ENCODE measurements at regions not wholly inside any gene's neighbourhood (a gene's known extent, or its start where the extent isn't known, plus 50 kb on each side); places are given as distances from the start of the nearest gene placed in this dataset.

DNA sequence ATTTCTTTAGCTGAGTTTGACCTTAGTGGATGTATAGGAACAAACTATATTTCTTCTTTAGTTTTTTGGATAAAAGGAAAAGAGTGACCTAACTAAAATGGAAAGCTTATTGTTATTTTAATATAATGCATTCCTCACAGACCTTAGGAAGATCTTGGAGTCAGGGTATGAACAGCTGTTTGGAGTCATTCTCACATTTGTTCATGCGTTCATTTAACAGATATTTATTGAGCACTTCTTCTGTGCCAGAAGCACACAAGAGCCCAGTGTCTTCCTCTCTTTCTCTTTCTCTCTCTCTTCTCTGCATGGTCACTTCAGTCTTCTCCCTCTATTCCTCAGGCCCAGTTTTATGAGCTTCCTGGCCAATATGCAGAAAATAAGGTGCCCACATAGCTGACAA, 744.0 kb upstream of the MAP3K7 start:
- DNase-seq (ENCODE audit: extremely low spot score, insufficient read length, low read depth) (no peak), FAIRE-seq (no peak)

DNA sequence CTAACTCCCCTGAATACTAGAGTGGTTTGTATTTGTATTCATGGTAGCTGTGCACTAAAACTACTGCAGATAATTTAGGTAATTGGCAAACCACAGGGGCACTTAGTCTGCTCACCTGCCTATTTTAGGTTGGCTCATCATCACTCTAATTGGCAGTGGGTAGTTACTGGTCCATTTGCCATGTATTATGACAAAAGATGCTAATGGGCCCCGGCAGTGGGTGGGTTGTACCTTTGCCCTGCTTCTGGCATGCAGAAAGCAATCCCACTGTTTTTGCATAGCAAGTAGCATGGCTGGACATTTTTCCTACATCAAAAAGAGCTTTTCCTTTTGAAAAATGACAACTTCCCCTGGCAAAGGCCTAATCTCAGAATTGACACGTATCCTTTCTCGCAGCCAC, 741.4 kb upstream of the MAP3K7 start:
- DNase-seq (ENCODE audit: extremely low spot score, insufficient read length, low read depth) (no peak), FAIRE-seq (no peak)

GRCh38 chr6:91324711-91325110, 737.8 kb upstream of the MAP3K7 start:
- FAIRE-seq, result no peak
- DNase-seq (ENCODE audit: extremely low spot score, insufficient read length, low read depth), result no peak

DNA sequence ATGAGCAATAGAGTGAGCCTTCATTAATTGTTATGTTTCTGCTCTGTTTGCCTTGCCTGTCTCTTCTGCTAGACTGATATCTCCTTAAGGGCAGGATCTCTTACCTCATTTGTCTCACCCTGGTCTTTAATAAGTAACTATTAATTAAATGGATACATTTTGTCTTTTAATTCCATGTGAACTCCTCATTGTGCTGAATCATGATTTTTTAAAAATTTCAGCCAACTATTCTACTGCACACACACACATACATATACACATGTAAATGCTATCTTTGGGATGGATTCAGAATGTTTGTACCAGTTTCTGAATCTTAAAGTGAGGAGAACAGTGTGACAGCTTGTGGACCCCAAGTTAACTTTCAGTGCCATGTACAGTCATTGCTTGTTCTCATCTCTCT, 731.1 kb upstream of the MAP3K7 start:
- DNase-seq (ENCODE audit: extremely low spot score, insufficient read length, low read depth) (no peak), FAIRE-seq (no peak)

- no peak for DNase-seq (ENCODE audit: extremely low spot score, insufficient read length, low read depth)
Observed at GRCh38 chr6:91317247-91317835, 730.5 kb upstream of the MAP3K7 start.

GRCh38 chr6:91310178-91310577, 723.3 kb upstream of the MAP3K7 start:
- FAIRE-seq (no peak), DNase-seq (ENCODE audit: extremely low spot score, insufficient read length, low read depth) (no peak)

More at GRCh38 chr6:91317247-91317835, 730.5 kb upstream of the MAP3K7 start:
- no peak for FAIRE-seq

DNA sequence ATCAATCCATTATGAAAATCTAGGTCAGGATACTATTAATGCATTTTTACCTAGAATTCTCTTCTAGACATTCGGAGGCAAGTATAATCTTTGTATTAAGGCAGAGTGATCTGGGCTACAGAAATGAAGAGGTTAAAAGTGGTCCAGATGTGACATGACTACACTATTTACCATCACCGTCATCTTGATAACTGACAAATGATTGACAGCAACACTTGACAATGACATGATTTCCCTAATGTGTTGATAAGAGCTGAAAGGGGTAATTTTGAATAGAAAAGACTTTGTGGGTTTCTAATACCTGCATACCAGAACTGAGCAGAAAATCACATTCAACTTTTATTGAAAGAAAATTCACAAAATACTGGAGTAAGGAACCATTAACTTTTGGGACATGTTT, 718.9 kb upstream of the MAP3K7 start:
- DNase-seq (ENCODE audit: extremely low spot score, insufficient read length, low read depth) (no peak), FAIRE-seq (no peak)

DNA sequence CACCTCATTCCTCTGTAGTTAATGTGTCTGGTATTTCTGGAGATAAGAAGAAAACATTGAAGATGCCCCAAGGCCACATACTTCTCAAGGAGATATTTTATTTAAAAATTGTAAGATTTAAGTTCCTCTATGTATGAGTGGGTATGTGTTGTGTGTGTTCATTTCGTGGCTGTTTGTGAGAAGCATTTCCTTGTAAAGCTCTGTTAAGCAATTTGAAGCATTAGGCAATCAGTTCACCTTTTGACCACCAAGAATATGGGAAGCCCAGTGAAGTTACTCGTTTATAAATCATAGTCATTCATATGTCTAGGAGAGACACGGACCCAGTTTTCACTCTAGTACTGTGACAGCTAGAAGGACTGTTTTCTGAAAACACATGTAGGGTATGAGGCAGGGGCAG, 717.6 kb upstream of the MAP3K7 start:
- DNase-seq (ENCODE audit: extremely low spot score, insufficient read length, low read depth) (no peak), FAIRE-seq (no peak)

DNA sequence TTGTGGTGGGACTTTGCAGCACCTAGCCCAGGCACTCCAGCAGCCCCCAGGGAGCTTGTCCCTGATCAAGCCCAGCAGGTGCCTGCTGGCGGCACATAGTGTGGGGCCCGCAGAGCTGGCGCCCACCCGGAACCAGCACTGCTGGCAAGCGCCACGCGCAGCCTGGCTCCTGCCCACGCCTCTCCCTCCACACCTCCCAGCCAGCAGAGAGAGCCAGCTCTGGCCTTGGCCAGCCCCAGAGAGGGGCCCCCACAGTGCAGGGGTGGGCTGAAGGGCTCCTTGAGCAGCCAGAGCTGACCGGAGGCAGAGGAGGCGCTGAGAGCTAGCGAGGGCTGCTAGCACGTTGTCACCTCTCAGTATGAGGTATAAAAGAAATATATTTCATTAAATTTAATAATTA, 716.5 kb upstream of the MAP3K7 start:
- no peak for FAIRE-seq
- no peak for DNase-seq (ENCODE audit: extremely low spot score, insufficient read length, low read depth)

DNA sequence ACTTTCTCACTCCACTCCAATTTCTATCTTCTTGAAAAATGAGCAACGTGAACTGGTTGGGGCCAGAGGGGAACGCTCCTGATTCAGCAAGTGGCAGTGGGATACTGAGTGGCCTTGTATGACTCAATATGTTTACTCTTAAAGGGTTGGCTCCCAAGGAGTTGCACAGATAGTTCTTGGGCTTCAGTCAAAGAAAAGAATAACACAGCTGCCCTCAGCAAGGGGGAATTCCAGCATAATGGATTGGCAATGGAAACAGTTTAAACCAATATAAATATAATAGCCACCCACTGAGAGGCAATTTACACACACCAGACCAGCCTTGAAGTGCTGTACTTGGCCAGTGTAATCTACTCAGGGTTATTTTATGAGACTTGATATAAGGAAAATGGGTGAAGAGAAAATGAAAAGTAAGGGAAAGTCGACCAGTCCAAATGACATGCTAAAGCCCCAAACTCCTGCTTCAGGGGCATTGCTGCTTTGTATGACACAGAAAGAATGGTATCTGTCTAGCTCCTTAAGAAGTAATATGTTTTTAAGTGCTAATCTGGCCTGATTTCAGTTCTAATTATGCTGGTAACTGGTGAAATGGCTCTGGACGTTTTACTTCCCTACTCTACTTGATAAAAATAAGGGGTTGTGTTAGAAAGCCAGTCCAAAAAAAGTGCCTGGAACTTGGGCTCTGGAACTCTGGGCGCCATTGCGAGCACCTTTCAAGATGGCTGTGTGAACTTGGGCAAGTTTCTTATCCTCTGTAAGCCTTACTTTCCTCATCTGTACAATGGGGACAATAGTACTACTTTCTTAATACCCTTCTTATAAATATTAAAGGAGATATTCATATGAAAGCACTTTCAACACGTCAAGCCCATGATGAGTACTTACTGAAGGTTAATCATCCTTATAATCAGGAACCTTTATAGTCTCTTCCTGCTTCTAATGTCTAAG, 712.9 kb upstream of the MAP3K7 start:
- FAIRE-seq (no peak), DNase-seq (ENCODE audit: extremely low spot score, insufficient read length, low read depth) (no peak)

DNA sequence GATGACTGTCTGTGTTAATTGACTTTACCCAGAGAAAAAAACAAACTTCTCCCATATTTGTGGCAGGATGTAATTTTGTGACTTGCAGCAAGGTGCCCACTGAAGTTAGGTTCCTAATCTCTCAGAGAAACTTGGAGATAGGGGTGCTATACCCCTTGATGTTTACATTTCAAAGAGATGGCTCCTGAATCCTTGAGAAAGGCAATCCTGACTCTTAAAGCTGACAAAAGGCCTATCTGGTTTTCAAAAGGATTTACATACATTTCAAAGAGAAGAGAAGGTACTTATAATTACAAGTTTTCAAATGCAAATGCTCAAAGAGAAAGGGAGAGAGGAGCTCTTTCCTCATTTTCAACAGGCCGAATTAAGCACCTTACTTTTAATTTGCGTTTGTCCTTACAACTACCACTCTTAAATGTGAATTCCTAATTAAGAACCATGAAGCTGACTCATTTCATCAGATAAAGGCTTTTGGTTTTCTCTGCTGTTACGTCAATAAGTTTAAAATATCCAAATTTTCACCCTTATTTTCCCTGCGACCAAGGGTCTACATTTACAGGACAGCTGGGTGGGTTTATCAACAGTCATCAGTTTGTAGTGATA, 711.8 kb upstream of the MAP3K7 start:
- FAIRE-seq (no peak), DNase-seq (ENCODE audit: extremely low spot score, insufficient read length, low read depth) (no peak)

- FAIRE-seq (no peak), DNase-seq (ENCODE audit: extremely low spot score, insufficient read length, low read depth) (no peak)
Observed at GRCh38 chr6:91293395-91293794, 706.5 kb upstream of the MAP3K7 start.

DNA sequence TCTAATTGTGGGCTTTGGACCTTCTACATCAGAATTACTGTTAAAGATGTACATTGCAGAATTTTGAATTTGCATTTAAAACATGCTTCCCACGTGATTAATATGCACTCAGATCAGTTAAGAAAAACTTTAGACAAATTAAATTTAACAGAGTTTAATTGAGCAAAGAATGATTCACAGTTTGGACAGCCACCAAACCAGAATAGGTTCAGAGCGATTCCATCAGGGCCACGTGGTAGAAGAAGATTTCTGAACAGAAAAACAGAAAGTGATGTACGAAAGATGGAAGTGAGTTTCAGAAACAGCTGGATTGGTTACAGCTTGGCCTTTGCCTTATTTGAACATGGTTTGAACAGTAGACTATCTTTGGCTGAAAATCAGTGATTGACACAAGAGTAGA, 704.2 kb upstream of the MAP3K7 start:
- DNase-seq (ENCODE audit: extremely low spot score, insufficient read length, low read depth) (no peak), FAIRE-seq (no peak)

- DNase-seq (ENCODE audit: extremely low spot score, insufficient read length, low read depth) (no peak), FAIRE-seq (no peak)
Observed at GRCh38 chr6:91288741-91289140, 701.9 kb upstream of the MAP3K7 start.

- DNase-seq (ENCODE audit: extremely low spot score, insufficient read length, low read depth), result no peak
Observed at GRCh38 chr6:91281901-91282300, 695.0 kb upstream of the MAP3K7 start.

DNA sequence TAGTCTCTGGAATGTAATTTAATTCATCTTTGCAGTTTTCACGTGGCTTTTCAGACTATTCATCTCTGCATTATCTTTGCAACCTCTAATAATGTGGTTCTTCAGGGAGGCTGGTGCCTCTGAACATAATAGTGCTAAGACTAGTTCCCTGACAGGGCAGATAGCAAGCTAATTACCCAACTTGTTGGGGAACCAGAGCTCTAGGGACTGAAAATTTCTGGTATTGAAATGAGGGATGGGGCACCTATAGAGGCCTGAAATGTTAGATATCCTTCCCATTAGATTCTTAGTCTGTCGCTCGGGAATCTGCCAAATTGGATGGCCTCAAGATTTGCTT, 693.6 kb upstream of the MAP3K7 start:
- FAIRE-seq (no peak), DNase-seq (ENCODE audit: extremely low spot score, insufficient read length, low read depth) (no peak)

More at GRCh38 chr6:91281901-91282300, 695.0 kb upstream of the MAP3K7 start:
- no peak for FAIRE-seq

DNA sequence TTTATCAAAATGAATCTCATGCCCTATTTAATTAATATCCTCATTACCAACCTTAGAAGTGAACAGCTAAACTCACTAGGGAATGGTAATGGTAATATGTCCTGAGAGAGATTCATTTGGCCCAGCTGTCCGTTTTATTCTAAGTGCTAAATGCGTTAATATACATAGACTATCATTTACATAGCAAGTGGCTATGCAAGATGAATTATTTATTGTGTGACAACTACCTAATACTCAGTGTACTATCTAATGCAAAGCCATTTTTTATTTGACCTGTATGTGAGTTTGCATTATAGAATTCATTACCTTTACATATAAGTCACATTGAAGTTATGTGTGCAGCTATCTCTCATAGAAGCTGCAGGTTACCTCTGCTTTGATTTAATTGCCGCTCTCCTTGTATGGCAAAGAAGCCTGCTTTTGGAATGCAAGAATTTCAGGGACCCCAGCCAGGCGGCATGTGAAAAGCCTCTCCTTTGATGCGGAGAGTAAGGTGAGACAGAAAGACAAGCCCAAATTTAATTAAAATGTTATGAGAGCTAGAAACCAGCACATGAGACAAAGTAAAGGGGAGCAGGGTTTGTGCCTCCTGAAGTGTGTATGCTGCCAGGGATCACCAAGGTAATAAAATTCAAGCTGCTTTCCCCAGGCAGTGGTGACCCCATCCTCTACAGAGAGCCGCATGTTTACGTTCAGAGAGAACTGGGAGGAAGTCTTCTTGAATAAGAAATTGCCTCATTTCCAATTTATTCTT, 693.0 kb upstream of the MAP3K7 start:
- no peak for FAIRE-seq
- DNase-seq (ENCODE audit: extremely low spot score, insufficient read length, low read depth), result no peak

DNA sequence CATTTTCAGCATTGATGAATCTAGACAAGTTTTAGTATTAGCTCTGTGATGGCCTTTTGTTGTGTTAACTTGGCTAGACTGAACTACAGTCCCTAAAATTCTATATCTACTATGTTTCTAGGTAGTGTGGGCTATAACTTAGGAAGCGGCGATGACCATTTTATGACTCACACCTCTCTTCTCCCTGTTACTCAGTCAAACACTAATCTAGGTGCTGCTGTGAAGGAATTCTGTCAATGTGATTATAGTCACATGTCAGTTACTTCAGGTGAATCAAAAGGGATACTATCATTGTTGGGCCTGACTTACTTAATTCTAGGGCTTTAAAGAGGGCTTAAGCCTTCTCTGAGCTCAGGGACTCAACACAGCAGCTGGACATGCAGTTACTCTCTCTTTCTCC, 691.5 kb upstream of the MAP3K7 start:
- DNase-seq (ENCODE audit: extremely low spot score, insufficient read length, low read depth), result no peak
- no peak for FAIRE-seq

DNA sequence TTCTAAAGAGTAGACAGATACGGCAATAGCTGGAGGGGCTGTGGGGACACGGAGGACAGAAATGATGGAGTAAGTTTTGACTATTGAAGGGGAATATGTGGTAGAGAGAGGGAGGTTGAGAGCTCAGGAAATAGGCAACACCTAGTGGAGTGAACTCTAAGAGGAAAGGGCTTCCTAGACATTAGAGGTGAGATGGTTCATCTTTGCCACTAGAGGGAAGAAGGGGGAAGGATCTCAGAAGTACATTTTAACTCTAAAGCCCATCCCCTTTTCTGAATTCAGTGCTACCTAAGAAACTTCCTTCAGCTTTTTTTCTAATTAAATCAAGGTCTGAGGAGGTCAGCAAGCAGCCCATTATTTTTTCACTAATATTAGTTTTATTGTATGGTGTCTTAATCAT, 689.4 kb upstream of the MAP3K7 start:
- DNase-seq (ENCODE audit: extremely low spot score, insufficient read length, low read depth) (no peak), FAIRE-seq (no peak)

DNA sequence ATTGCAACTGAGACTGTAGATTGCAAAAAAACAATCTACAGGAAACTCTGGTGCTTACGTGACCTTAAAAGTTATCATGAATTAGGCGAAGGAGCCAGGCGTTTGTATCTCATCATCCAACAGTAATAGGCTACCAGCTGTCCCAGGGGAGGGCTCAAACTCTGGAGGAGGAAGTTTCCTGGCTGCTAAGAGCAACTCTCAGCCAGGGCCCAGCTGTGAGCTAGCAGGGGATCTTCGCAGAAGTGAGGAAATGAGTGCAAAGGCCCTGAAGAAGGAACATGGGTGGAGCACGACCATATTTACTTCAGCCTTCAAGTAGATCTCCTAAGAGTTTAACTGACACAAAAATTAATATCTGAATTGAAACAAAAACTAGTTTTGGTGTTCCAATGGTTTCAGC, 686.9 kb upstream of the MAP3K7 start:
- DNase-seq (ENCODE audit: extremely low spot score, insufficient read length, low read depth) (no peak), FAIRE-seq (no peak)

GRCh38 chr6:91271807-91272206, 684.9 kb upstream of the MAP3K7 start:
- FAIRE-seq (no peak), DNase-seq (ENCODE audit: extremely low spot score, insufficient read length, low read depth) (no peak)

Measured in GM18507 (cell line).